Ovary (tissue), 3 donors: ENCODE measurements at regions not wholly inside any gene's neighbourhood (a gene's known extent, or its start where the extent isn't known, plus 50 kb on each side); places are given as distances from the start of the nearest gene placed in this dataset.

Source experiments
- EP300 ChIP-seq: sonication (generic); formaldehyde crosslinking; IDR thresholded peaks from one replicate; pipeline ENCODE4 v1.6.1; 2017; ENCODE audit warnings: antibody characterized with exemption
- POLR2A ChIP-seq: fragments of 450-650 bp; IDR thresholded peaks from one replicate; pipeline ENCODE4 v1.6.1; 2017; ENCODE audit warnings: antibody characterized with exemption, mild to moderate bottlenecking, moderate library complexity
- TF ChIP-seq, protein P1 (sequence below), 3 donors: fragments of 450-650 bp in 2 of 3; fragments of 200-600 bp in 1 of 3; IDR thresholded peaks; one replicate each; pipeline versions ENCODE4 v1.5.1 to v1.8.0; 2016 to 2022; ENCODE audit warnings: antibody characterized with exemption in 3 of 3, mild to moderate bottlenecking in 1 of 3
- donor health status: DM: no; HTN: no; CAD: no.

- TF ChIP-seq, protein P1, sequence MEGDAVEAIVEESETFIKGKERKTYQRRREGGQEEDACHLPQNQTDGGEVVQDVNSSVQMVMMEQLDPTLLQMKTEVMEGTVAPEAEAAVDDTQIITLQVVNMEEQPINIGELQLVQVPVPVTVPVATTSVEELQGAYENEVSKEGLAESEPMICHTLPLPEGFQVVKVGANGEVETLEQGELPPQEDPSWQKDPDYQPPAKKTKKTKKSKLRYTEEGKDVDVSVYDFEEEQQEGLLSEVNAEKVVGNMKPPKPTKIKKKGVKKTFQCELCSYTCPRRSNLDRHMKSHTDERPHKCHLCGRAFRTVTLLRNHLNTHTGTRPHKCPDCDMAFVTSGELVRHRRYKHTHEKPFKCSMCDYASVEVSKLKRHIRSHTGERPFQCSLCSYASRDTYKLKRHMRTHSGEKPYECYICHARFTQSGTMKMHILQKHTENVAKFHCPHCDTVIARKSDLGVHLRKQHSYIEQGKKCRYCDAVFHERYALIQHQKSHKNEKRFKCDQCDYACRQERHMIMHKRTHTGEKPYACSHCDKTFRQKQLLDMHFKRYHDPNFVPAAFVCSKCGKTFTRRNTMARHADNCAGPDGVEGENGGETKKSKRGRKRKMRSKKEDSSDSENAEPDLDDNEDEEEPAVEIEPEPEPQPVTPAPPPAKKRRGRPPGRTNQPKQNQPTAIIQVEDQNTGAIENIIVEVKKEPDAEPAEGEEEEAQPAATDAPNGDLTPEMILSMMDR (IDR thresholded peaks at IDR 0.05): no peak
- no peak for TF ChIP-seq EP300
- no peak for TF ChIP-seq POLR2A
These were observed 415.7 kb downstream of the ZNF608 start for GRCh38 chr5:124330595-124331220.
